ENCODE measurements at regions not wholly inside any gene's neighbourhood (a gene's known extent, or its start where the extent isn't known, plus 50 kb on each side); places are given as distances from the start of the nearest gene placed in this dataset.

- TF ChIP-seq POLR2A (IDR thresholded peaks at IDR 0.05) (no peak), CTCF (IDR thresholded peaks at IDR 0.05) (no peak)
Observed at GRCh38 chr14:25178255-25178654, 128.3 kb upstream of the STXBP6 start.

All from lower leg skin (tissue), 3 donors.